HT1080 (cell line): ENCODE measurements at regions not wholly inside any gene's neighbourhood (a gene's known extent, or its start where the extent isn't known, plus 50 kb on each side); places are given as distances from the start of the nearest gene placed in this dataset.

ENCODE experiments used
- DNase-seq: peaks from one replicate; pipeline ENCODE4 v3.0.0-alpha.2; 2015; ENCODE audit warnings: low read depth

DNA sequence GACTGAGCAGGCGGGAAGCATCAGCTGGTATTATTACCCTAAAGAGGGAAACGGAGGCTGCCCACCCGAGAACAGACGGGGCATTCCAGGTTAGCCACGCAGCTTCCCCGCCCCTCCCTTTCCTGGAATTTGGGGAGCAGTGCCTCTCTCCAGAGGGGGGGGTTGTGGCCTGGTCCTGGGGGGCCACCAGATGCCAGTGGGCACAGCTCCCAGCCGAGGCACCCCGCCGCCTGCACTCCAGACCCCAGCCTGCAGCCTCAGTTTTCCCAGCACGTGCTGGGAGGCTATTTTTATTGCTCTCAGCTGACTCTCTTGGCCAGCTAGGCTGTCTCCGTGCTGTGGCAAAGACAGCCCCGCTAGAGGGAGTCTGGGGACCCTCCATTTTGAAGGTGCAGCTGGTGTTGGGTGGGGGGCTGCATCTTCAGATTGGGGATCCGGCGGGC lies 62.7 kb upstream of the GSE1 start:
- DNase-seq = no peak

DNA sequence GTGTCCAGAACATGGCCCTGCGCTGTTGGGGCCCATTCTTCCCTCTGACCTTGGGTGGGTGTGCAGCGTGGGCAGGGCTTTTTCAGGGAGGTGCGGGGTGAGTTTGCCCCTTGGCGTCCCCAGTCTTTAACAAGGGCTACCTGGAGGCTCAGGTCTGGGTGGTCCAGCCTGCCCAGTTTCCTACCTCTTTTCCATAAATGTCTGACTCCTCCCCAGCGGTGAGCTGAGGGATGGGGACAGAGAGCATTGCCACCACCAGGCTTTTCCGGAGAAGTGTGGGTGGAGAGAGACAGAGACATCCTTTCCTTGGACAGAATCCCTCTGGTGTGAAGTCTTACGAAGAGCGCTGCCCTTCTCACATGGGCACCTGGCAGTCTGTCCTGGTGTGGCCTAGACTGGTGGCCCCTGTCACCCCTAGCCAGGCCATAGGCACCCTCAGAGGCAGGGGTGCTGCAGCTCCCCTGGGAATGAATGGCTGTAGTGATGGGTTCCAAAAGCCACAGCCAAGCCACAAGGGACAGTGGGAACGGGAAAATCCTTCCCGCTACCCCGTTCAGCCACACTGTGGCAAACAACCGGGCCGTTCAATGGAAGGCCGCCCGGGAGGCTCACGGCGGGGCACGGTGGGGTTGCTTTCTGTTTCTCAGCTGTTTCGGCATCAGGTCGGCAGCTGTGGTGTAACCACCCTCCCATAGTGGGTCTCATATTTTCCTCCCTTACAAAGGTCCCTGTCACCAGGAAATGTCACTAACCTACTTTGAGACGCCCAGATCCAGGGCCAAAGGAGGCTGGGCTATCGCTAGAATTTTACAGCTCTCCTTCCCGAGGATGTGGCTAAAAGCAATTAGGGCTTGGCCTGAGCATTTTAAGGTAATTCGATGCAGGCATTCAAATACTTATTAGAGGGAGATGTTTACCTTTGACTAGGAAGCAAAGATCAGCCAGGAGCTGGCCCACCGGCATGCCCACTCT lies 61.9 kb upstream of the GSE1 start:
- no peak for DNase-seq

DNA sequence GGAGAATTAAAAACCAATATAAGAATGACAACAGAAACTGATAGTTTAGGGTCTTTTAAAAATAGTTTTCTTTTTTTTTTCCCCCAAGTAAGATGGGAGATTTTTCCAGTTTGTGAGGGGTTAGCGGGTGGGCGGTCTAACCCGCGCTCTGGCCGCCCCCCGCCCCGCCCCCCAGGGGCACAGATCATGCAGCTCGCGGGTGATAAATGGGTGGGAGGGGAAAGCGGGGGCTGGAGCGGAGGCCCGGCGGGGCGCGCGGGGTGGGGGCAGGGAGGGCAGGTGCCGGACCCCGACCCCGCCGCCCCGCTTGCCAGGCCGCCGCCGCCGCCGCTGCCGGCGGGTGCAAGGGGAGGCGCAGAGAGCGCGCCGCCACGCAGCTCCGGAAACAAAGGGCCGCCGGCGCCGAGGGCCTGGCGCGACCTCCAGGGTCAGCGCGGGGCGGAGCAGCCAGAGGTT lies 60.1 kb upstream of the GSE1 start:
- DNase-seq = no peak

DNA sequence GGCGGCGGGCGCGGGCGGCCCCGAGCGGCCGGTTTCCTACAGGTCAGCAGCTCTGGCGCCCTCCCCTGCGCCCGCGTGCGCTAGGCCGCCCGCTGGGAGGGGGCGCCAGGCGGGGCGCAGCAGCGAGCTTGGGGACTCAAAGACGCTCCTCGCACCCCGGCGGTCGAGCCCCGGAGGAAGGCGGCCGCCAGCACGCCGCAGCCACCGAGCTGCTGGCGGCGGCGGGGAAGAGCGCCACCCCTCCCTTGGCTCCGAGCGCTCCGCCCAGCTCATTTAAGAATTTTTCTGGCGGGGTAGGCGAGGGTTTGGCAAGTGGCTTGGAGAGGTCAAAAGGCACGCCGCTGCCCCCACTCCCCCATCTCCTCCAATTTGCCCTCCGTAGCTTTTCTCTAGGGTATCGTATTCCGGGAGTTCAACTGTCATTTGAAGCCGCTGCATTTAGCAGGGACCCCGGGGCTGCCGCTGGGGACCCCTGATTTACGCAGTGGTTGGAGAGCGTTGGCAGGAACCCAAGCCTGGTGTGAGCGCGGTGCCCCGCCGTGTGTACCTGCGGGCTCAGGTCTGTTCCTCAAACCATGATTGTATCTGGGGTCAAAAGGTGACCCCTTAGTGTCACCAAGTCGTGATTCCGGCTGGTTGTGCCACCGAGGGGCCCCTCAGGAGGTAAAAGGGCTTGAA lies 59.5 kb upstream of the GSE1 start:
- DNase-seq = peak; percentile 62

DNA sequence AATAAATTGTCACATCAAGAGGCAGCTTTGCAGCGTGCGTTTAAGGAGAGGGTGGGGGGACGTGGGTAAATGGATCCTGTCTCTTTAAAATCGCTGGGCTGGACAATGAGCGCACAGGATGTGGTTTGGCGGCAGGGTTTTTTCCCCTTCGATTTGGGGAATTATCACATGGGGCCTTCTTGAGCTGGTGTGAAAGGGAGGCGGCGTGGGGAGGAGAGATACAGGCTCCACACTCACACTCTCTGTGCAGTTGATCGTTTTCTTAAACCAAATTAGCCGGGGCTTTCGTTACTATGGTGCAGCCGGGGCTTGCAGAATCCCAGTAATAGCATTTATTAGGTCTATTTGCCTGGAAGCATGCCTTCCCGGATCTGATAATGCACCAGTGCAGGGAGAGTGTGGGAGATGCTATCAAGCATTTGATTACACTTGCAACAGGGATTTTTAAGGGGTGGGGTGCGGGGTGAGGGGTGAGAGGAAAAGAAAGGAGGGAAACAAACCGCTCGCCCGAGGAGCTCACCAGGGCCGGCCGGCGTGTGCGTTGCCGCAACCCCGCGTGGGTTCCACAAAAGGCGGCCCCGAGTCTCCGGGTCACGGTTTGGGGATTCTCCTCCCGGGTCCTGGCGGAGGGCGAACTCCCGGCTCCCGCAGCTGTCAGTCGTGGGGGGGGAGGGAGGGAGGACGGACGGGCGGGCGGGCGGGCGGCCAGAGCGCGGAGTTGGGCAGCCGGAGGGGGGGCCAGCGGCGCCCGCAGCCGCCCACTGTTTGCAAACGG lies 58.8 kb upstream of the GSE1 start:
- DNase-seq = peak; percentile 90

DNA sequence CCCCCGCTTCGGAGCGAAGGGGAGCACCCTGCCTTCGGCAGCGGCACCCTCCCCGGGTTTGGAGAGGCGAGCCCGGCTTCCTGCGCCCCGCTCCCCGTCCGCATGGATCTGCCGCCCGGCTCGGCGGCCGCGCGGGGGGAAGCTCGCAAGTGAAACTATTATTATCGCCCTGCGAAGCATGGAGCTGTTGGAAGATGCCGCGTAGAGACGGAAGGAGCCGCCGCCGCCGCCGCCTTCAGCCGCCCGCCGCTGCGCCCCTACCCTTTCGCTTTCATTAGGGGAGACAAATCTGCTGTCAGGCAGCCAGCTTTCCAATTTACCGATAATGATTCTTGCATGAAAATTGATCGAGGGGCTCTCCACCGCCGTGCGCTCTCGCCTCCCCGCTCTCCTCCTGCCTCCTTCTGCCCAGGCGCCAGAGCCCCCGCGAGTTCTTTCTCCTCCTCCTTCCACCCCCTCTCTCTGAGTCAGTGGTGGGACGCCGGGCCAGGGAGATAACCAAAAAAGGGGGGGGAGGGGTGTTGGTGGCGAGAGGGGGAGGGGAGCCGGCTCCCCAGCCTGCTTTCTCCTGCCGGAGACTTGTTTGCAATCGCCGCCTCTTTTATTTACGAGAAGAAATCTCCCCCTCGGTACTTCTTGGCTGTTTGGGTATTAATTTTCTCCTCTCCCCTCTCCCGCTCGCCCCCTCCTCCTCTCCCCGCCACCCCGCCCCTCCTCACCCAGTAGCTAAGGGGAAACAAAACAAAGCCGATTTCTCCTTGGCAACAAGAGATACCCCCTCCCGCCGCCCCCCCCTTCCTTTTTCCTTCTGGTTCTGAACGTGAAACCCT lies 58.0 kb upstream of the GSE1 start:
- DNase-seq = peak; percentile 54

DNA sequence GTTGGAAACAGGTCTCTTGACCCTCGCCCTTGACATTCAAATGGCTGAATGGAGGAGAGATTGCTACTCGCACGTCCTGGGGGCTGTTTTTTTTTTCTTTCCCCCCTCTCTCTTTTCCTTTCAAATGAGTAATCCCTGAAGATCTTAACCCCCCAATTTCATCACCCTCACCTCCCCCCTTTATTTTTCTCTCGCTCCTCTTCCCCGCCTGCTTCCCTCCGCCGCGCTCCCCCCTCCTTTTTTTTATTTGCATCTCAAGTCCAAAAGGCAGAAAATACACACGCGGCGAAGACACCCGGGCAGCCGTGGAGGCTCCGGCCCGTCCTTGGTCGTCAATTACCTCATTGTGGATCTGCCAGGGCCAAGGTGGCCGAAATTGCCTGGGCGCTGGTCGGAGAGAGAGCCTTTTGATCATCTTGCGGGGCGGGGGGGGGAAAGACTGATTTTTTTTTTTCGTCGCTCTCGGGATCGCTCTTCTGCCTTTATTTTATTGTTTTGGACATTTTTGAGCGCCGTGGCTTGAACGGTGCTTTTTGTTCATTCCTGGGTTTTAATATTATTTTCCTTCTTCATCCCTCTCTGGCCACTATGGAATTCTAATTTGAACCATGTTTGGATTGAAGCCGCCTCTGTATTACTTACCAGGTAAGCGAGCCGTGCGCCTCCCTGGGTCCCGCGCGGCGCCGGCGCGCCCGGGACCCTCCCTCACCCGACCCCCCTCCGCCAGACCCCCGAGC lies 57.2 kb upstream of the GSE1 start:
- no peak for DNase-seq

DNA sequence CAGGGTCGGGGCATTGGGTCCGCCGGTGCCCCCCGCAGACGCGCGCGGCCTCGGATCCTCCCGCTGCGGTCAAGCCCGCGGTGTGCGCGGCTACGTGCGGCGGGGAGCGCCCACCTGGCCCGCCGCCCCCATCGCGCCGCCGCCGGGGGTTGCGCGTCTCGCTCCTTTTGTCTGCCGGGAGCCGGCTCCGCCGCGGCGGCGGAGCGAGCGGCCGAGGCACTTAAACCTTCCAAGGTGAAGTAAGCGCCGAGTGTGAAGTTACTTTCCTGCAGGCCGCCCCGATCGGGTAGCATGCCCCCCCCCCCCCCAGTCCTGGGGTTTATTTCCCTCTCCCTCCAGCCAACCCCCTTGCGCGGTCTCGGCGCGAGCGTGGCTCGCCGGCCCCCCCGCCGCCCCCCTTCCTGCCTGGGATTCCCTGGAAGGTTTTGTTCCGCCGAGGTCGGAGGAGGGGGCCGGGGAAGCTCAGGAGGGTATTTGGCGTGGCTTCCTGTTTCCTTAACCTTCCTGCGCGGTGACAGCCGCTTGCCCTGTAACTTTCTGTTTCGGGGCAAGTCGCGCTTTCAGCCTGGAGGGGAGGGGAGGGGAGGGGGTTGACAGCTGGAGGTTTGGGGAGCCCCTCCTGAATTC lies 56.6 kb upstream of the GSE1 start:
- no peak for DNase-seq

DNA sequence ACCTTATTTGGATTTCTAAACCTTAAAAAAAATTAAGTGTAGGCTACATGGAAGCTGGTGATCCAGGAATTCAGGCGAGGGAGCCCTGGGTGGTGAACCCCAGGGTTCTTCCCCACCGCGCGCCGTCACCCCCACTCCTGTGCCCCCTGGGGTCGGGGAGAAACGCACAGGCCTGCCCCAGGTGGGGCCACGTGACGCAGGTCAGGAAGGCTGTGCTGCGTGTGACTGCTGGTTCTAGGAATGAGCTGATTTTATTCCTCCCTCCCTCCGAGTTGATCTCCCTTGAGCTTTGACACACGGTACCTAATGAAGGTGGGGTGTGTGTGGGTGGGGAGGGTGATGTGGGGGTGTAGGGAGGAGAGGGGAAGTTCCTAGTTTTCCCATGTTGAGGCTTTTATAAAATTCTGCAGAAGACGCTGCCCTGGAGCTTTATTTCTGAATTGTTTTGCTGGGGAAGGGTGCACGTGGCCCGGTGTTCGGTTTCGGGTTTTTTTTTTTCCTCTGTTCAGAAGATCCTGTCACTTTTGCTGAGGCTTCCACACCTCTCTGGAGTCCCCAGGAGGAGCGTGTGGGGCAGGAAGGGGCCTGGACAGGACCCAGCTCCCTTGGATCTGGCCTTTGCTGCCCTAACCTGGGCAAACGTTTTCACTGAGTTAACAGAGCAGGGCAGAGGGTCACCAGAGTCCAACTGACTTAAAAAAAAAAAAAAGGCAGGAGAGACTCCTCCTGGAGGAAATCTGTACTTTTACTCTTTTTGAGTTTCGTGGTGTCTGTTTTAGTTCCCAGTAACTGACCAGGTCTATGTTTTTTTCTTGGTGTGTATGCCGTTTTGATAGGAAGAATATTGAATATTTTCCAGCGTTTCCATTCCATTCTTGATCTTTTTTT lies 55.8 kb upstream of the GSE1 start:
- DNase-seq = peak; percentile 27

DNA sequence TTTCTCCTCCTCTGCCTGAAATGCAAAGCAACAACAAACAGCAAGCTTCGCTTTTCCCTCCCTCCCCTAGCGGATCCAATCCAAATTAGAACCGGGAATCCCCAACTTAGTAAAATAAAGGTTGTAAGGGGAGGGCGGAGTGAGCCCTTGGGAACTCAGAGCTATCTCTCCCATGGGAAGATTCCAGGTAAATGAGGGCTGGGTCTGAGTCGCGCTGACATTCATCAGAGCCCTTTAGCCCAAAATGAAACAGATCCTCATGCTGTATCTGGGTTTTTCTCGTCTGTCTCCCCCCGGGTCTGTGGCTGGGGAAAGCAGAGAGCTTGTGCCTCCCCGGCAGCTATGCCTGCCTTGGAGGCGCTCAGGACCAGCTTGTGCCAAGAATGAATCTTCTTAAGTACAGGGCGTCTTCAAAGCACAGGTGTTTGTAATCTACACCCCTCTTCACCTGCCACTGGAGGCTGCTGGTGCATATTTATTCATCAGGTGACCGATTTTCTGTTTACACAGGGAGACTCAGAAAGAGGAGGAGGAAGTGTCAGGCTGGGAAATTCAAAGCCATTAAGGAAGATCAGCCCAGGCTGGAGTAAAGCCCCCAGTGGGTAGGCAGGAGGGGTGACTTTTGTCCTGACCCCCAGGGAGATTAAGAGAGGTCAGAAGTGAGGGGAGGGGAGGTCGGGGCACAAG lies 55.0 kb upstream of the GSE1 start:
- DNase-seq = no peak

DNA sequence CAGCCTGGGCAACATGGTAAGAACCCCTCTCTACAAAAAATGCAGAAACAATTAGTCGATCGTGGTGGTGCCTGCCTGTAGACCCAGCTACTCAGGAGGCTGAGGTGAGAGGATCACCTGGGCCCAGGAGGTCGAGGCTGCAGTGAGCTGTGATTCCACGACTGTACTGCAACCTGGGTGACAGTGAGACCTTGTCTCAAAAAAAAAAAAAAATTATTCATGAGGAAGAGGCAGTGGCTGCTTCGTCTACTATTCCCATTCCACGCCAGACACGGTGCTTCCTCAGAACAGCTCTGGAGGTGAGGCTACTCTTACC lies 52.2 kb upstream of the GSE1 start:
- DNase-seq = no peak

DNA sequence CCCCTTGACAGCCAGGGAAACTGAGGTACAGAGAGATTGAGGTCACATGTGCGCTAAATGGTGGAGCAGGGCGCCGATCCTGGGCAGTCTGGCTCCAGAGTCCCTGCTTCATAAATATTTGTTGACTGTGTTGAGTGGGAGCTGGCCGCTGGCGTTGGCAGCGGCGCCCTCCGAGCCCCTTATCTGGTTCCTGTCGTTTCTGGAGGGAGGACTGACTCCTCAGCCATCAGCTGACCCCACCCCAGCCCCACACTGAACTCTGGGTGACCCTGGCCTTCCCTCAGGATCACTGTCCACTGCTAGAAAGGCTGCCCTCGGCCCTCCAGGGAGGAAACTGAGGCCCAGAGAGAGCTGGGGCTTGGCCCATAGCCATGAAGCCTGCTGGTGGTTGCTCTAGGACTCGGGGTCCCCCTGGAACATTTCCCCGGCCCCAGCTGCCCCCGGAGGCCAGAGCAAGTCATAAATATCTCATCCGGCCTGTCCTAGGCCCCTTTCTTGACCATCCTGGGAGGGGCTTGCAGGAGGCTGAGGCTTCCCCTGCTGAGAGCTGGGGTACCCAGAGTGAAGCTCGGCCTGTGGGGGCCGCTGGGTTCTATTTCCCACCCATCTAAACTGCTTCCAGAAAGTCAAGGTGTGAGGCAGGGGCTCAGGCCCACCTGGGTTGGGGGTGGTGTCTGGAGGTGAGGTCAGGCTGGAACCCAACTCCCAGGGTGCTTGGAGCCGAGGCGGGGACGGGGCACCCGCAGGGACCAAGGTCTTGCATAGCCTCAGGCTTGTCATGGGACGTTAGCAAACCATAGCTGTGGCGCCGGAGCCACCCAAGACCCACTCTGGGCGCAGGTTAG lies 51.7 kb upstream of the GSE1 start:
- no peak for DNase-seq

DNA sequence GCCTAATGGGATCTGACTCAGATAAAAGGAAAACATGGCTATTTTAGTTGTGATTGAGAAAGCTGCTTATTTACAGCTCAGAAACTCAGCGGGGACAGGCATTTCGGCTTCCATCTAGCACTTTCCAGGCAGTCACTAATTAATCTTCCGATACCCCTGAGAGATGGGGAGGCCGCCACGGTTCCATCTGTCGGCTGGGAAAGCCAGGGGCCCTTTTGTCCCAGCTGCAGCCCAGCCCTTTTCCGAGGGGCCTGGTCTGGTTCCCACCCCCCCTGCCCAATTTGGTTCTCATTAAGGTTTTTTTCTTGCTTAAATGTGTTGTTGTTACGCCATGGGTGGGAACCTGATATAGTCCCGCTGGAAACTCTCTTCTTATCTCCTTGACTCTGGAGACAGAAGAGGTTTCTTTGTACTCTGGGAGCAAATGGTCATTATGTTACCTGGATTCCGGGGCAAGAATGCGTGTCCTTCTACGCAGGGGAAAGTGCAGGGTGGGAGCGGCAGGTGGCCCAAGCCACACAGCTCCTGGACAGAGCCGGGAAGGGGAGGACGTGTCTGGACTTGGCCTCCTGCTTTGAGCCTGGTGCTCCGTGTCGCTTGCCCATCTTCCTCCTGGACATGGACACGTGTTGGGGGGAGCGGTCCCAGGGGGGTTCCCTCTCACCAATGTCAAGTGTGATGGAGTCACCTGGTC lies 50.9 kb upstream of the GSE1 start:
- DNase-seq = no peak

DNA sequence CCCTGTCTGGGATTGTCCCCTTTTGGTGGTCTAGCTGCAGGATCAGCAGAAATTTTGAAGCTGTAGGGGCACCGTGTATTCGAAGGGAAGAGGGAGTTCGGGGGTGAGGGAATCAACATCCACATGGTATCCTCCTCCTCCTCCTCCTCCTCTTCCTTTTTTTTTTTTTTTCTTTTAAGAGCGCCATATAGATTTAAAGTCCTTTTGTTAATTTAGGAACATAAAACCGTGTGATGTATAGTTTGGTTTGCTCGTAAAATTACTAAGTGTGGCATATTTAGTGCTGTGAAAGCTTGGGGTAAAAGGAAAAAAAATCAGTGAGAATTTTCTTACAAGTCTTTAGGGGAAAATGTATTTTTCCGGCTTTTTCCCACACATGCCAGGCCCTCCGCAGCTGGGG lies 50.1 kb upstream of the GSE1 start:
- no peak for DNase-seq
